Karpas-422 (cell line): ENCODE measurements at regions not wholly inside any gene's neighbourhood (a gene's known extent, or its start where the extent isn't known, plus 50 kb on each side); places are given as distances from the start of the nearest gene placed in this dataset.

Experiments
- DNase-seq: peaks from one replicate; pipeline ENCODE4 v3.0.0-alpha.2; 2015
- H2AFZ ChIP-seq: fragments of 200-600 bp; sonication (generic); 2 replicates; pipeline ENCODE4 v1.6.1; 2014; ENCODE audit warnings: antibody characterized with exemption, low read length, mixed read lengths
- H3K27ac ChIP-seq: fragments of 200-600 bp; sonication (generic); 2 replicates; pipeline ENCODE4 v1.5.1; 2014; ENCODE audit warnings: mild to moderate bottlenecking, low read length, moderate library complexity
- H3K27me3 ChIP-seq: fragments of 200-600 bp; sonication (generic); 2 replicates; pipeline ENCODE4 v1.6.1; 2014; ENCODE audit warnings: low read length, mixed read lengths
- H3K36me3 ChIP-seq: fragments of 200-600 bp; sonication (generic); 2 replicates; pipeline ENCODE4 v1.6.1; 2014; ENCODE audit warnings: low read length, mixed read lengths; ENCODE audit not compliant: insufficient read depth
- H3K4me1 ChIP-seq: fragments of 200-600 bp; sonication (generic); 2 replicates; pipeline ENCODE4 v1.6.1; 2014; ENCODE audit warnings: mild to moderate bottlenecking, low read length, mixed read lengths
- H3K4me2 ChIP-seq: fragments of 200-600 bp; sonication (generic); 2 replicates; pipeline ENCODE4 v1.6.1; 2014; ENCODE audit warnings: low read length, low read depth, mild to moderate bottlenecking; ENCODE audit not compliant: poor library complexity, severe bottlenecking
- H3K4me3 ChIP-seq: fragments of 200-600 bp; sonication (generic); 2 replicates; pipeline ENCODE4 v1.5.1; 2014; ENCODE audit warnings: mild to moderate bottlenecking, antibody characterized with exemption, low read length, mixed read lengths
- H3K79me2 ChIP-seq: fragments of 200-600 bp; sonication (generic); 2 replicates; pipeline ENCODE4 v1.6.1; 2014; ENCODE audit warnings: mild to moderate bottlenecking, low read length, mixed read lengths
- H3K9ac ChIP-seq: fragments of 200-600 bp; sonication (generic); 2 replicates; pipeline ENCODE4 v1.6.0; 2014; ENCODE audit warnings: low read length
- H3K9me2 ChIP-seq: fragments of 200-600 bp; sonication (generic), shearing (Covaris generic); replicated peaks from 2 replicates; pipeline ENCODE4 v1.6.0; 2014; ENCODE audit warnings: mild to moderate bottlenecking, low read length, moderate library complexity; ENCODE audit not compliant: insufficient read depth
- H3K9me3 ChIP-seq: fragments of 300-700, 200-600 bp; sonication (generic); 2 replicates; pipeline ENCODE4 v1.6.1; 2014; ENCODE audit warnings: low read length, mixed read lengths
- H4K20me1 ChIP-seq: fragments of 200-600 bp; sonication (generic); 2 replicates; pipeline ENCODE4 v1.6.1; 2014; ENCODE audit warnings: mild to moderate bottlenecking, antibody characterized with exemption, low read length, low read depth; ENCODE audit not compliant: insufficient read depth

GRCh38 chr12:42823679-42824078 lies 234.1 kb upstream of the PRICKLE1 start:
- H3K4me3 ChIP-seq = no peak overlapping the region
- H3K27me3 ChIP-seq = no peaks in the 10 kb centered on the region; the same call in 1 of the 2 replicates
- no peak overlapping the region for H3K9ac ChIP-seq
- no peaks in the 10 kb centered on the region for H3K79me2 ChIP-seq
- H3K36me3 ChIP-seq = no peaks in the 10 kb centered on the region
- no peaks in the 10 kb centered on the region for H3K4me1 ChIP-seq
- H3K27ac ChIP-seq = no peak overlapping the region
- H3K4me2 ChIP-seq = no peak overlapping the region
- no peak for DNase-seq
- no peak overlapping the region for H2AFZ ChIP-seq
- H4K20me1 ChIP-seq = no peaks in the 10 kb centered on the region
- H3K9me3 ChIP-seq = no peaks in the 10 kb centered on the region
- H3K9me2 ChIP-seq = no peaks in the 10 kb centered on the region

GRCh38 chr12:42819846-42820245 lies 230.3 kb upstream of the PRICKLE1 start:
- H3K4me1 ChIP-seq = no peaks in the 10 kb centered on the region
- DNase-seq = no peak
- no peak overlapping the region for H3K4me2 ChIP-seq
- H3K79me2 ChIP-seq = no peaks in the 10 kb centered on the region
- no peak overlapping the region for H2AFZ ChIP-seq
- no peaks in the 10 kb centered on the region; the same call in 1 of the 2 replicates for H3K27me3 ChIP-seq
- H3K9me3 ChIP-seq = no peaks in the 10 kb centered on the region
- no peaks in the 10 kb centered on the region for H3K9me2 ChIP-seq
- no peak overlapping the region for H3K4me3 ChIP-seq
- no peak overlapping the region for H3K27ac ChIP-seq
- no peaks in the 10 kb centered on the region for H3K36me3 ChIP-seq
- H3K9ac ChIP-seq = no peak overlapping the region
- H4K20me1 ChIP-seq = no peaks in the 10 kb centered on the region

DNA sequence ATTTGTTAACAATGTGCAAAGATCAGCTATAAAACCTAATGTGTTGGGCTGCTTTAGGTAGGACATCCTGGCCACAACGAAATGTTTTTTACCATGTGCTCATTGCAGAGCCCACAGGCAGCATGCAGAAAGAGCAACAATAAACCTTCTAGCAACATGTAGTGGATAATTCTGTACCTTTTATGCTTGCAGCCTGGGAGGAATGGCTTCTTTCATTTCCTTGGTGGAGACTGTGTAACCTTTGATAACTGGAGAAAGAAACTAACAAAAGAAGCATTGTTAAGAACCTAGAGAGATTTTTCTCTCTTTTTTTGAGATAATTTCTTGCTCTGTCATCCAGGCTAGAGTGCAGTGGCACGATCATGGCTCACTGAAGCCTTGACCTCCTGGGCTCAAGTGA lies 225.5 kb upstream of the PRICKLE1 start:
- Histone ChIP-seq H3K79me2 (no peaks in the 10 kb centered on the region), H3K27me3 (no peaks in the 10 kb centered on the region), H3K36me3 (no peaks in the 10 kb centered on the region), H3K4me2 (no peak overlapping the region), H3K4me1 (no peaks in the 10 kb centered on the region), H3K4me3 (no peak overlapping the region), H3K9me3 (no peaks in the 10 kb centered on the region), H4K20me1 (no peaks in the 10 kb centered on the region), H3K9me2 (no peaks in the 10 kb centered on the region), H3K9ac (no peak overlapping the region), H3K27ac (no peak overlapping the region), H2AFZ (no peak overlapping the region)
- no peak for DNase-seq

GRCh38 chr12:42812871-42813270 lies 223.3 kb upstream of the PRICKLE1 start:
- no peaks in the 10 kb centered on the region for H3K36me3 ChIP-seq
- DNase-seq = no peak
- no peaks in the 10 kb centered on the region for H3K27me3 ChIP-seq
- H2AFZ ChIP-seq = no peak overlapping the region
- no peaks in the 10 kb centered on the region for H3K79me2 ChIP-seq
- H3K4me2 ChIP-seq = no peak overlapping the region
- H3K4me3 ChIP-seq = no peak overlapping the region
- H4K20me1 ChIP-seq = no peaks in the 10 kb centered on the region
- H3K27ac ChIP-seq = no peak overlapping the region
- no peaks in the 10 kb centered on the region for H3K9me3 ChIP-seq
- no peaks in the 10 kb centered on the region for H3K4me1 ChIP-seq
- H3K9me2 ChIP-seq = no peaks in the 10 kb centered on the region
- no peak overlapping the region for H3K9ac ChIP-seq

GRCh38 chr12:42812086-42812485 lies 222.5 kb upstream of the PRICKLE1 start:
- H4K20me1 ChIP-seq = no peaks in the 10 kb centered on the region
- H3K9me2 ChIP-seq = no peaks in the 10 kb centered on the region
- DNase-seq = no peak
- H3K4me2 ChIP-seq = no peak overlapping the region
- no peaks in the 10 kb centered on the region for H3K36me3 ChIP-seq
- no peak overlapping the region for H2AFZ ChIP-seq
- no peaks in the 10 kb centered on the region for H3K27me3 ChIP-seq
- no peaks in the 10 kb centered on the region for H3K4me1 ChIP-seq
- no peak overlapping the region for H3K27ac ChIP-seq
- H3K4me3 ChIP-seq = no peak overlapping the region
- no peak overlapping the region for H3K9ac ChIP-seq
- H3K9me3 ChIP-seq = no peaks in the 10 kb centered on the region
- H3K79me2 ChIP-seq = no peaks in the 10 kb centered on the region

DNA sequence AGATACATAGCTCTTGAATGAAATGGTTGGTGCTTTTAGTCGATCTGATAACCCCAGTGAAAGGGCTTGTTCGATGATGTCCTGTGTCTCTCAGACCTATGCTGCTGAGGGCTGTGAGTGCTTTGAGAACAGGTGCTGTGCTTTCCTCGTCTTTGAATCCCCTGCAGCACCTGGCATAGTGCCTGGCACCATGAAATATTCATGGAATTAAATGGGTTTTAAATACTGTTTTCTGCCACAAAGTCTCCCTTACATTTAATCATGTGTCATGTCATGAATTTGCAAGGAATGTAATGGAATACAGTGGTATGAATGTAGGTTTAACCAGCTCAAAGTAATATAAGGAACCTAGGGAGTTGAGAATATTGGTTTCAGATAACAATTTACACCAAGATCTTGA lies 220.5 kb upstream of the PRICKLE1 start:
- Histone ChIP-seq H2AFZ (no peak overlapping the region), H3K9ac (no peak overlapping the region), H3K36me3 (no peaks in the 10 kb centered on the region), H3K27me3 (no peaks in the 10 kb centered on the region), H3K9me3 (no peaks in the 10 kb centered on the region), H3K4me2 (no peak overlapping the region), H3K4me3 (no peak overlapping the region), H3K79me2 (no peaks in the 10 kb centered on the region), H3K4me1 (no peaks in the 10 kb centered on the region), H3K27ac (no peak overlapping the region), H3K9me2 (no peaks in the 10 kb centered on the region), H4K20me1 (no peaks in the 10 kb centered on the region)
- no peak for DNase-seq

- Histone ChIP-seq H3K9ac (no peak overlapping the region), H3K9me2 (no peaks in the 10 kb centered on the region), H2AFZ (no peak overlapping the region)
Measured at GRCh38 chr12:42809226-42809625, 219.7 kb upstream of the PRICKLE1 start.

DNA sequence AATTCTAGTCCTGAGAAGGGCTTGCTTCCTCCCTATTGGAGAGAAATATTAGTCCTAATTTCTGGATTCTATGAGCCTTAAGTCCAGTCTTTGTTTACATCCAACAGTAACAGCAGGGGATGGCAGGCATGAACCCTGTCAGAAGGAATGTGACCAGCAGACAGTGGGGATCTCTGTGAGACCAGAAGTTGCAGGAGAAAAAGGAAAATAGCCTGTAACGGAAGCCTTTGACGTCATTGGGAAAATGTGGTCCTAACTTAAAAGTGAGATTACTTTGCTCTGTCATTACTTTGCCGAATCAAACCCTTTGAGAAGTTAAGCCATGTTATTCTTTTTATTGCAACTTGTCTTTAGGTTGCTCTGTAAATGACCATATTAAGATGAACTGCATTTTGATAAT lies 218.2 kb upstream of the PRICKLE1 start:
- Histone ChIP-seq H3K27ac (no peak overlapping the region), H3K4me1 (no peaks in the 10 kb centered on the region), H3K4me2 (no peak overlapping the region), H2AFZ (no peak overlapping the region), H4K20me1 (no peaks in the 10 kb centered on the region), H3K4me3 (no peak overlapping the region), H3K79me2 (no peaks in the 10 kb centered on the region), H3K27me3 (no peaks in the 10 kb centered on the region), H3K9me2 (no peaks in the 10 kb centered on the region), H3K9me3 (no peaks in the 10 kb centered on the region), H3K9ac (no peak overlapping the region), H3K36me3 (no peaks in the 10 kb centered on the region)
- no peak for DNase-seq

More at GRCh38 chr12:42809226-42809625, 219.7 kb upstream of the PRICKLE1 start:
- H3K79me2 ChIP-seq = no peaks in the 10 kb centered on the region
- no peaks in the 10 kb centered on the region for H3K9me3 ChIP-seq
- H4K20me1 ChIP-seq = no peaks in the 10 kb centered on the region
- H3K4me1 ChIP-seq = no peaks in the 10 kb centered on the region
- no peak overlapping the region for H3K27ac ChIP-seq
- no peak overlapping the region for H3K4me2 ChIP-seq
- no peak overlapping the region for H3K4me3 ChIP-seq
- no peaks in the 10 kb centered on the region for H3K36me3 ChIP-seq
- DNase-seq = no peak
- no peaks in the 10 kb centered on the region for H3K27me3 ChIP-seq

DNA sequence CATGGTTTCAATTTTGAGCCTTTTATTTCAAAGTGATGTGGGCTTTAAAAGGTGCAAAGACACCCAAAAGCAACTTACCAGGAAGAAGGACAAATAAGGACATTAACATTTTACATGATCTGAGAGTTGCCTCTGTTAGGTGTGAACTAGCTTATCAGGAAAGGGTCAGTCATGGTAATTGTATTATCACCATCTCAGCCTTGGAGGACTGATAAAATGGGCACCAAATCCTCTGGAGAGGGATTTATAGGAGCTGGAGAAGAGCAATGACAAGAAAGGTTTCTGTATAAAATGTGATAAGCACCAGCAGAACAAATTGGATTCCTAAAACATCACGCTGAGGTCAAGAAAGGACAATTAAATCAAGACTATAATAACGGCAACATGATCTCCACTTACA lies 217.7 kb upstream of the PRICKLE1 start:
- Histone ChIP-seq H3K9ac (no peak overlapping the region), H3K4me3 (no peak overlapping the region), H3K36me3 (no peaks in the 10 kb centered on the region), H2AFZ (no peak overlapping the region), H3K27ac (no peak overlapping the region), H3K4me1 (no peaks in the 10 kb centered on the region), H3K4me2 (no peak overlapping the region), H3K27me3 (no peaks in the 10 kb centered on the region), H3K9me2 (no peaks in the 10 kb centered on the region), H3K9me3 (no peaks in the 10 kb centered on the region), H3K79me2 (no peaks in the 10 kb centered on the region), H4K20me1 (no peaks in the 10 kb centered on the region)
- no peak for DNase-seq
